A549 (cell line): ENCODE measurements at regions not wholly inside any gene's neighbourhood (a gene's known extent, or its start where the extent isn't known, plus 50 kb on each side); places are given as distances from the start of the nearest gene placed in this dataset.
A peak's percentile ranks its signal among the peaks of the same experiment; 100 is the strongest.

Source experiments
- CBX2 ChIP-seq: fragments of 200-600 bp; sonication (generic); IDR thresholded peaks from 2 replicates; pipeline ENCODE4 v1.6.1; 2016; ENCODE audit warnings: low read depth, mild to moderate bottlenecking, borderline replicate concordance
- CEBPB ChIP-seq, 2 experiments: fragments of >200 bp in 1 of 2; sonication (Bioruptor Twin) in 1 of 2; formaldehyde crosslinking in 1 of 2; IDR thresholded peaks; 2 replicates each; pipeline ENCODE4 v1.6.1; 2012 to 2016
- EHF ChIP-seq: fragments of 250-450 bp; sonication (Bioruptor Pico); IDR thresholded peaks from 2 replicates; pipeline ENCODE4 v1.5.0; 2020; ENCODE audit warnings: mild to moderate bottlenecking
- ESRRA ChIP-seq: fragments of 150-350 bp; IDR thresholded peaks from 2 replicates; pipeline ENCODE4 v1.6.1; 2014; ENCODE audit warnings: mild to moderate bottlenecking, low read length, borderline replicate concordance
- FOSB ChIP-seq: fragments of 250-450 bp; sonication (Bioruptor Pico); IDR thresholded peaks from 2 replicates; pipeline ENCODE4 v1.5.0; 2020; ENCODE audit warnings: mild to moderate bottlenecking, moderate library complexity
- FOSL2 ChIP-seq, 2 experiments: fragments of 450-650 bp in 1 of 2; fragments of >200 bp in 1 of 2; sonication (Bioruptor Twin) in 1 of 2; formaldehyde crosslinking; IDR thresholded peaks; 2 replicates each; pipeline versions ENCODE4 v1.5.0 to v1.6.1; 2016 to 2020; ENCODE audit warnings: mild to moderate bottlenecking in 1 of 2, moderate library complexity in 1 of 2
- FOXS1 ChIP-seq: fragments of 250-450 bp; sonication (Bioruptor Pico); IDR thresholded peaks from 2 replicates; pipeline ENCODE4 v1.5.0; 2020; ENCODE audit warnings: mild to moderate bottlenecking, moderate library complexity
- GATA3 ChIP-seq: IDR thresholded peaks from 2 replicates; pipeline ENCODE4 v1.6.1; 2012; ENCODE audit warnings: borderline replicate concordance
- HDAC2 ChIP-seq: fragments of 200-600 bp; sonication (generic); IDR thresholded peaks from 2 replicates; pipeline ENCODE4 v1.6.1; 2016
- HOXA7 ChIP-seq: fragments of 250-450 bp; sonication (Bioruptor Pico); IDR thresholded peaks from 2 replicates; pipeline ENCODE4 v1.5.0; 2020; ENCODE audit warnings: mild to moderate bottlenecking, moderate library complexity
- HOXB13 ChIP-seq: fragments of 250-450 bp; sonication (Bioruptor Pico); IDR thresholded peaks from 2 replicates; pipeline ENCODE4 v1.5.0; 2020; ENCODE audit warnings: low read depth, mild to moderate bottlenecking, moderate library complexity
- HOXB5 ChIP-seq: fragments of 250-450 bp; sonication (Bioruptor Pico); IDR thresholded peaks from 2 replicates; pipeline ENCODE4 v1.5.0; 2020; ENCODE audit warnings: mild to moderate bottlenecking, moderate library complexity
- JUN ChIP-seq, 2 experiments: fragments of >200 bp; sonication (Bioruptor Twin); formaldehyde crosslinking; IDR thresholded peaks; 2 replicates in 1 of 2; 3 replicates in 1 of 2; pipeline ENCODE4 v1.6.1; 2016 to 2017
- KDM5A ChIP-seq: fragments of 200-600 bp; sonication (generic); IDR thresholded peaks from 2 replicates; pipeline ENCODE4 v1.6.1; 2016; ENCODE audit warnings: antibody characterized with exemption, mild to moderate bottlenecking
- MAFK ChIP-seq: fragments of 450-650 bp; IDR thresholded peaks from 2 replicates; pipeline ENCODE4 v1.6.1; 2014; ENCODE audit not compliant: partially characterized antibody
- MAZ ChIP-seq: fragments of 150-350 bp; IDR thresholded peaks from 2 replicates; pipeline ENCODE4 v1.6.1; 2014; ENCODE audit warnings: antibody characterized with exemption, low read depth, low read length, borderline replicate concordance
- PHF8 ChIP-seq: fragments of 200-600 bp; sonication (generic); IDR thresholded peaks from 2 replicates; pipeline ENCODE4 v1.6.1; 2016; ENCODE audit warnings: low read depth, mild to moderate bottlenecking, antibody characterized with exemption, moderate library complexity, borderline replicate concordance
- POLR2A ChIP-seq: IDR thresholded peaks from 2 replicates; pipeline ENCODE4 v1.6.1; 2012; ENCODE audit warnings: mild to moderate bottlenecking, low read length
- RAD21 ChIP-seq, 2 experiments: fragments of >200 bp in 1 of 2; sonication (Bioruptor Twin) in 1 of 2; formaldehyde crosslinking in 1 of 2; IDR thresholded peaks in 1 of 2; conservative IDR thresholded peaks in 1 of 2; 2 replicates in 1 of 2; 3 replicates in 1 of 2; pipeline ENCODE4 v1.6.1; 2012 to 2018; ENCODE audit warnings: inconsistent platforms in 1 of 2
- RARB ChIP-seq: fragments of 250-450 bp; sonication (Bioruptor Pico); IDR thresholded peaks from 2 replicates; pipeline ENCODE4 v1.8.0; 2021; ENCODE audit warnings: mild to moderate bottlenecking, moderate library complexity
- RCOR1 ChIP-seq: fragments of 150-350 bp; IDR thresholded peaks from 2 replicates; pipeline ENCODE4 v1.6.1; 2014; ENCODE audit warnings: antibody characterized with exemption, low read length, low read depth
- SMC3 ChIP-seq: fragments of >200 bp; sonication (Bioruptor Twin); formaldehyde crosslinking; IDR thresholded peaks from 3 replicates; pipeline ENCODE4 v1.6.1; 2018; ENCODE audit warnings: inconsistent platforms
- SREBF2 ChIP-seq: fragments of 450-650 bp; IDR thresholded peaks from 2 replicates; pipeline ENCODE4 v1.6.1; 2014; ENCODE audit warnings: mild to moderate bottlenecking, moderate library complexity
- TFCP2L1 ChIP-seq: fragments of 250-450 bp; sonication (Bioruptor Pico); IDR thresholded peaks from 2 replicates; pipeline ENCODE4 v1.5.0; 2021; ENCODE audit warnings: mild to moderate bottlenecking
- TP53 ChIP-seq: fragments of 250-450 bp; sonication (Bioruptor Pico); IDR thresholded peaks from 2 replicates; pipeline ENCODE4 v1.5.0; 2021; ENCODE audit warnings: mild to moderate bottlenecking, moderate library complexity
- ZSCAN20 ChIP-seq: fragments of 250-450 bp; sonication (Bioruptor Pico); IDR thresholded peaks from 2 replicates; pipeline ENCODE4 v1.8.0; 2022; ENCODE audit warnings: mild to moderate bottlenecking, moderate library complexity
- TF ChIP-seq, protein P1 (sequence below): fragments of 250-450 bp; sonication (Bioruptor Pico); IDR thresholded peaks from 2 replicates; pipeline ENCODE4 v1.5.0; 2021; ENCODE audit warnings: mild to moderate bottlenecking, moderate library complexity, borderline replicate concordance
- TF ChIP-seq, protein P2 (sequence below): IDR thresholded peaks from 2 replicates; pipeline ENCODE4 v1.6.1; 2012
- TF ChIP-seq, protein P3 (sequence below): fragments of 150-350 bp; IDR thresholded peaks from 2 replicates; pipeline ENCODE4 v1.6.1; 2014; ENCODE audit warnings: low read depth, mild to moderate bottlenecking, low read length
- TF ChIP-seq, protein P4 (sequence below): fragments of >200 bp; sonication (Bioruptor Twin); formaldehyde crosslinking; IDR thresholded peaks from 2 replicates; pipeline ENCODE4 v1.6.1; 2016
- TF ChIP-seq, protein P5 (sequence below): fragments of 450-650 bp; IDR thresholded peaks from 2 replicates; pipeline ENCODE4 v1.6.1; 2014; ENCODE audit warnings: antibody characterized with exemption
- TF ChIP-seq, protein P6 (sequence below): fragments of 200-600 bp; sonication (generic); IDR thresholded peaks from 2 replicates; pipeline ENCODE4 v1.6.1; 2016; ENCODE audit warnings: antibody characterized with exemption, mild to moderate bottlenecking, moderate library complexity

DNA sequence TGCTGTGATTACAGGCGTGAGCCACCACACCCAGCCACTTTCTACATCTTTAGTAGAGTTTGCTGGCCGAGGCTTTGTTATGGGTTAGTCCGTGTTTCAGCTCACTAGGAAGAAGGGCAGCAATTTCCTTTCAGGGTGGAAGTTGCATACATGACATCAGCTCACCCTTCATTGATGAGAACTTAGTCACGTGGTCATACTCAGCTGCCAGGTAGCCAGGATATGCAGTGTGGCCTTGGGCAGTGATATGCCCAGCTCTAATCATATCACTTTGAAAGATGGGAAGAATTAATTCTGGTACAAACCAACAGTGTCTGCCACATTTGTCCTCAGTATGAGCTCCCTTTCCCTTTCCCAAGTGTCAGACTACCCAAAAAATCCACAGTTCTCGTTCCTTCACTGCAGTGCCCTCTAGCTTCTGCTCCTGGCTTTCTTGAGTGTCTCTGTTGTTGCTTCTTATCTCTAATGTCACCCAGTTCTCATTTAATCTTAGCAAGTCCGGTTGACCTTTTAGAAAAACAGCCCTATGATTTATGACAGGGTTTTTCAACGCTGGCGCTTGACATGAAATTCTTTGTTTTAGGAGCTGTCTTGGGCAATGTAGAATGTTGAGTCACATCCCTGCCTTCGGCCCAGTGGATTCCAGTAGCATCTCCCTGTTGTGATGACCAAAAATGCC lies 108.7 kb upstream of the ITGB1 start (continued):
- TF ChIP-seq, protein P1, sequence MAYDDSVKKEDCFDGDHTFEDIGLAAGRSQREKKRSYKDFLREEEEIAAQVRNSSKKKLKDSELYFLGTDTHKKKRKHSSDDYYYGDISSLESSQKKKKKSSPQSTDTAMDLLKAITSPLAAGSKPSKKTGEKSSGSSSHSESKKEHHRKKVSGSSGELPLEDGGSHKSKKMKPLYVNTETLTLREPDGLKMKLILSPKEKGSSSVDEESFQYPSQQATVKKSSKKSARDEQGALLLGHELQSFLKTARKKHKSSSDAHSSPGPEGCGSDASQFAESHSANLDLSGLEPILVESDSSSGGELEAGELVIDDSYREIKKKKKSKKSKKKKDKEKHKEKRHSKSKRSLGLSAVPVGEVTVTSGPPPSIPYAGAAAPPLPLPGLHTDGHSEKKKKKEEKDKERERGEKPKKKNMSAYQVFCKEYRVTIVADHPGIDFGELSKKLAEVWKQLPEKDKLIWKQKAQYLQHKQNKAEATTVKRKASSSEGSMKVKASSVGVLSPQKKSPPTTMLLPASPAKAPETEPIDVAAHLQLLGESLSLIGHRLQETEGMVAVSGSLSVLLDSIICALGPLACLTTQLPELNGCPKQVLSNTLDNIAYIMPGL (CRISPR knock-in tag), result no peak
- TF ChIP-seq FOXS1 (CRISPR knock-in tag) (no peak), POLR2A (no peak), CBX2 (no peak), RARB (CRISPR knock-in tag) (no peak), ZSCAN20 (CRISPR knock-in tag) (no peak), MAFK (no peak), KDM5A (no peak), TP53 (no peak), MAZ (no peak), ESRRA (no peak), RAD21 (conservative IDR thresholded peaks at IDR 0.05 in 1 of 2, IDR thresholded peaks at IDR 0.05 in 1 of 2) (peak; percentile 64 to 65), TFCP2L1 (CRISPR knock-in tag) (no peak), CEBPB (IDR thresholded peaks at IDR 0.05) (peak; percentile 76 to 92; a peak in 3 of 4 replicates), FOSB (no peak), HOXB5 (CRISPR knock-in tag) (0 out of 2 replicates have a peak, but pooled peaks have one; percentile 60), SMC3 (peak; percentile 55; the same call in 2 of the 3 replicates), JUN (IDR thresholded peaks at IDR 0.05) (peak; percentile 61 to 71; a peak in 3 of 5 replicates), GATA3 (peak; percentile 89), SREBF2 (no peak), HOXA7 (CRISPR knock-in tag) (no peak), PHF8 (no peak), HDAC2 (no peak), HOXB13 (CRISPR knock-in tag) (no peak), FOSL2 (IDR thresholded peaks at IDR 0.05) (peak; percentile 49; the same call in 1 of the 2 replicates), FOSL2 (CRISPR knock-in tag; IDR thresholded peaks at IDR 0.05) (peak; percentile 68), RCOR1 (no peak), EHF (CRISPR knock-in tag) (no peak)
- TF ChIP-seq, protein P2, sequence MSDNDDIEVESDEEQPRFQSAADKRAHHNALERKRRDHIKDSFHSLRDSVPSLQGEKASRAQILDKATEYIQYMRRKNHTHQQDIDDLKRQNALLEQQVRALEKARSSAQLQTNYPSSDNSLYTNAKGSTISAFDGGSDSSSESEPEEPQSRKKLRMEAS, result peak; percentile 54
- TF ChIP-seq, protein P3, sequence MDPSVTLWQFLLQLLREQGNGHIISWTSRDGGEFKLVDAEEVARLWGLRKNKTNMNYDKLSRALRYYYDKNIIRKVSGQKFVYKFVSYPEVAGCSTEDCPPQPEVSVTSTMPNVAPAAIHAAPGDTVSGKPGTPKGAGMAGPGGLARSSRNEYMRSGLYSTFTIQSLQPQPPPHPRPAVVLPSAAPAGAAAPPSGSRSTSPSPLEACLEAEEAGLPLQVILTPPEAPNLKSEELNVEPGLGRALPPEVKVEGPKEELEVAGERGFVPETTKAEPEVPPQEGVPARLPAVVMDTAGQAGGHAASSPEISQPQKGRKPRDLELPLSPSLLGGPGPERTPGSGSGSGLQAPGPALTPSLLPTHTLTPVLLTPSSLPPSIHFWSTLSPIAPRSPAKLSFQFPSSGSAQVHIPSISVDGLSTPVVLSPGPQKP, result no peak
- TF ChIP-seq, protein P4, sequence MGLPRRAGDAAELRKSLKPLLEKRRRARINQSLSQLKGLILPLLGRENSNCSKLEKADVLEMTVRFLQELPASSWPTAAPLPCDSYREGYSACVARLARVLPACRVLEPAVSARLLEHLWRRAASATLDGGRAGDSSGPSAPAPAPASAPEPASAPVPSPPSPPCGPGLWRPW, result peak; percentile 49; the same call in 1 of the 2 replicates
- TF ChIP-seq, protein P5, sequence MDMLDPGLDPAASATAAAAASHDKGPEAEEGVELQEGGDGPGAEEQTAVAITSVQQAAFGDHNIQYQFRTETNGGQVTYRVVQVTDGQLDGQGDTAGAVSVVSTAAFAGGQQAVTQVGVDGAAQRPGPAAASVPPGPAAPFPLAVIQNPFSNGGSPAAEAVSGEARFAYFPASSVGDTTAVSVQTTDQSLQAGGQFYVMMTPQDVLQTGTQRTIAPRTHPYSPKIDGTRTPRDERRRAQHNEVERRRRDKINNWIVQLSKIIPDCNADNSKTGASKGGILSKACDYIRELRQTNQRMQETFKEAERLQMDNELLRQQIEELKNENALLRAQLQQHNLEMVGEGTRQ, result peak; percentile 46; the same call in 1 of the 2 replicates
- TF ChIP-seq, protein P6, sequence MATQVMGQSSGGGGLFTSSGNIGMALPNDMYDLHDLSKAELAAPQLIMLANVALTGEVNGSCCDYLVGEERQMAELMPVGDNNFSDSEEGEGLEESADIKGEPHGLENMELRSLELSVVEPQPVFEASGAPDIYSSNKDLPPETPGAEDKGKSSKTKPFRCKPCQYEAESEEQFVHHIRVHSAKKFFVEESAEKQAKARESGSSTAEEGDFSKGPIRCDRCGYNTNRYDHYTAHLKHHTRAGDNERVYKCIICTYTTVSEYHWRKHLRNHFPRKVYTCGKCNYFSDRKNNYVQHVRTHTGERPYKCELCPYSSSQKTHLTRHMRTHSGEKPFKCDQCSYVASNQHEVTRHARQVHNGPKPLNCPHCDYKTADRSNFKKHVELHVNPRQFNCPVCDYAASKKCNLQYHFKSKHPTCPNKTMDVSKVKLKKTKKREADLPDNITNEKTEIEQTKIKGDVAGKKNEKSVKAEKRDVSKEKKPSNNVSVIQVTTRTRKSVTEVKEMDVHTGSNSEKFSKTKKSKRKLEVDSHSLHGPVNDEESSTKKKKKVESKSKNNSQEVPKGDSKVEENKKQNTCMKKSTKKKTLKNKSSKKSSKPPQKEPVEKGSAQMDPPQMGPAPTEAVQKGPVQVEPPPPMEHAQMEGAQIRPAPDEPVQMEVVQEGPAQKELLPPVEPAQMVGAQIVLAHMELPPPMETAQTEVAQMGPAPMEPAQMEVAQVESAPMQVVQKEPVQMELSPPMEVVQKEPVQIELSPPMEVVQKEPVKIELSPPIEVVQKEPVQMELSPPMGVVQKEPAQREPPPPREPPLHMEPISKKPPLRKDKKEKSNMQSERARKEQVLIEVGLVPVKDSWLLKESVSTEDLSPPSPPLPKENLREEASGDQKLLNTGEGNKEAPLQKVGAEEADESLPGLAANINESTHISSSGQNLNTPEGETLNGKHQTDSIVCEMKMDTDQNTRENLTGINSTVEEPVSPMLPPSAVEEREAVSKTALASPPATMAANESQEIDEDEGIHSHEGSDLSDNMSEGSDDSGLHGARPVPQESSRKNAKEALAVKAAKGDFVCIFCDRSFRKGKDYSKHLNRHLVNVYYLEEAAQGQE, result no peak
